NCI-H1092 (cell line): ENCODE measurements at regions not wholly inside any gene's neighbourhood (a gene's known extent, or its start where the extent isn't known, plus 50 kb on each side); places are given as distances from the start of the nearest gene placed in this dataset.

Experiments used
- DNase-seq: peaks from one replicate; lab custom pipeline; 2025; lab: John Stamatoyannopoulos, UW

GRCh38 chr10:81784111-81784597, 90.8 kb upstream of the NRG3 start:
- no peak for DNase-seq

DNA sequence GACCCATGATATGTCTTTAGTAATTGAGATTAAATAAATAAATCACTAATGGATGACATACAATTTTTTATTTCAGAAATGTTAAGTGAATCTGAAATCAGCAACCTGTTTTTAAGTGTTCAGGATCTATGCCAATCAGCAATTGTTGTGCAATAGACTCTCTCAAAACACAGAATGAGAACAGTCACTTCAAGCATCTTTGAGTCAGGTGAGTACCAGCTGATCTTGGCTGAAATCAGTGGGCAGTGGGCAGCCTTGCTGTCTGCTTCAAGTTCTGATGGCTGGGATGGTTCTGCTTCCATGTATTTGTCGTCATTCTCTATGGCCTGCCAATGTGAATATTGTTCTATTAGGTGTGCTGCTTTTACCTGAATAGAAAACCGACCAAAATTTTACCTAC, 82.3 kb upstream of the NRG3 start:
- no peak for DNase-seq

DNA sequence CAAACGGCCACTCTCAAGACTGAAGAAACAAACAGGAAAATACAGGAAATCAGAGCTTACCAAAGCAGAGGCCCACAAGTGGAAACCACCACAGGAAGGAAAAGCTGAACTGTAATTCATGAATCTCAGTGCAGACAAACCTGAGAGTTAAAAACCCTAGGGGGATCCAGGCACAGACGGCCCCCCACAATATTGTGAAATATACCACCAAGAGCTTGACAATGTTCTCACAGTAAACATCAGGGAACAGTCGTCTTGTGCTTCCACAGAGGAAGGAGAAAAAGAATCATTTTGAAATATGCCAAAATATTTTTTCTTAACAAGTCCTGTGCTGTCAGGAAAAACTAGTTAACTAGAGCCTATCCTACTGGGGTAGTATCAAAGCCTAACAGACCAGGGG, 68.2 kb upstream of the NRG3 start:
- no peak for DNase-seq

- no peak for DNase-seq
Observed at GRCh38 chr10:81814842-81815241, 60.2 kb upstream of the NRG3 start.

DNA sequence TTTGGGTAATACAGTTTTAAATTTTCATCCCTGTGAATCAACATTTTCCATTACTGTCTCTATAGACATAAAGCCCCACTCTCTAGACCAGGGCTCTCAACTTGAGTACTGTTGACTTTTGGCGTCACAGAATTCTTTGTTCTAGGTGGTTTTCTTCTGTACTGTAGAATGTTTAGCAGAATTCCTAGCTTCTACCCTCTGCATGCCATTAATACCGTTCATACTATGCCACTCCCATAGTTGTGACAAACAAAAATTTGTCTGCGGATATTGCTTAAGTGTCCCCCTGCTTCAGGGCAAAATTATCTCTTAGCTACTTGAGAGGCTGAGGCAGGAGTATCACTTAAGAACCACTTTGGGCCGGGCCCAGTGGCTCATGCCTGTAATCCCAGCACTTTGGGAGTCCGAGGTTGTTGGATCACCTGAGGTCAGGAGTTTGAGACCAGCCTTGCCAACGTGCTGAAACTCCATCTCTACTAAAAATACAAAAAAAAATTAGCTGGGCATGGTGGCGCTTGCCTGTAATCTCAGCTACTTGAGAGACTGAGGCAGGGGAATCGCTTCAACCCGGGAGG, 57.3 kb upstream of the NRG3 start:
- no peak for DNase-seq

GRCh38 chr10:81820418-81820817, 54.6 kb upstream of the NRG3 start:
- DNase-seq = no peak
